ENCODE measurements at regions not wholly inside any gene's neighbourhood (a gene's known extent, or its start where the extent isn't known, plus 50 kb on each side); places are given as distances from the start of the nearest gene placed in this dataset.

GRCh38 chr4:177687117-177687516 is 244.9 kb upstream of the AGA start:
- TF ChIP-seq FOS (IDR thresholded peaks at IDR 0.05; ENCODE audit: low read depth, low read length) (no peak), RAD21 (IDR thresholded peaks at IDR 0.05; ENCODE audit: low read length) (no peak), RCOR1 (IDR thresholded peaks at IDR 0.05; ENCODE audit: insufficient replicate concordance, low read length) (no peak), CTCF (conservative IDR thresholded peaks at IDR 0.05; ENCODE audit: low read depth, low read length) (no peak), BHLHE40 (IDR thresholded peaks at IDR 0.05; ENCODE audit: low read depth, low read length) (no peak), SMC3 (IDR thresholded peaks at IDR 0.05; ENCODE audit: low read depth, low read length) (no peak), MAFK (IDR thresholded peaks at IDR 0.05; ENCODE audit: low read depth, low read length) (no peak), POLR2A (IDR thresholded peaks at IDR 0.05; ENCODE audit: low read depth, low read length) (no peak), NFE2L2 (IDR thresholded peaks at IDR 0.05; ENCODE audit: low read depth, low read length) (no peak), MAZ (IDR thresholded peaks at IDR 0.05; ENCODE audit: borderline replicate concordance, low read depth, low read length) (no peak), RFX5 (IDR thresholded peaks at IDR 0.05; ENCODE audit: low read depth, low read length) (no peak), CEBPB (IDR thresholded peaks at IDR 0.05; ENCODE audit: low read depth, low read length) (no peak)
- TF ChIP-seq, protein P1, sequence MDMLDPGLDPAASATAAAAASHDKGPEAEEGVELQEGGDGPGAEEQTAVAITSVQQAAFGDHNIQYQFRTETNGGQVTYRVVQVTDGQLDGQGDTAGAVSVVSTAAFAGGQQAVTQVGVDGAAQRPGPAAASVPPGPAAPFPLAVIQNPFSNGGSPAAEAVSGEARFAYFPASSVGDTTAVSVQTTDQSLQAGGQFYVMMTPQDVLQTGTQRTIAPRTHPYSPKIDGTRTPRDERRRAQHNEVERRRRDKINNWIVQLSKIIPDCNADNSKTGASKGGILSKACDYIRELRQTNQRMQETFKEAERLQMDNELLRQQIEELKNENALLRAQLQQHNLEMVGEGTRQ (IDR thresholded peaks at IDR 0.05; ENCODE audit: low read depth, low read length) = no peak

Data from IMR-90 (cell line).